ENCODE measurements at regions not wholly inside any gene's neighbourhood (a gene's known extent, or its start where the extent isn't known, plus 50 kb on each side); places are given as distances from the start of the nearest gene placed in this dataset.

DNA sequence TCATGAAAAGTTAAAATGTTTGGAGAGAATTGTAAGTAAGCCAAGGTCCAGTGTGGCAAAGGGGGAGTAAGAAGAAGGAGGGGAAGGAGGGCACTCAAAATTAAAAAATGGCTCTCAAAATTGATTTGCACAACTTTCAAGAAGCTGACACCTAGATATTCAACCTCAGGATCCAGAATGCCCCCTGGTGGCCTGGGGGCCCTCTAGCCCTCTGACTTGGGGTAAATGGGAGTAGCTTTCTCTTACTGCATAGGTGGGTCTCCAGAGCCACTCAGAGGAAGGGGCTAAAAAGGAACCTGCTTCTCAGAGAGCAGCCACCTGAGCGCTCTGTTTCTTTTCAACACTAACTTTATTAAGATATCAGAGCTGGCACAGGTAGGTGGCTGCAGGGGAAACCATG lies 968.5 kb downstream of the BCL11A start:
- H3K36me3 ChIP-seq: no peaks in the 10 kb centered on the region
- no peak overlapping the region for H3K27ac ChIP-seq
- H3K9me3 ChIP-seq: no peaks in the 10 kb centered on the region
- no peak overlapping the region for H3K4me3 ChIP-seq
- TF ChIP-seq POLR2A (IDR thresholded peaks at IDR 0.05): no peak
- TF ChIP-seq POLR2AphosphoS5 (IDR thresholded peaks at IDR 0.05): no peak
- TF ChIP-seq, protein P1, sequence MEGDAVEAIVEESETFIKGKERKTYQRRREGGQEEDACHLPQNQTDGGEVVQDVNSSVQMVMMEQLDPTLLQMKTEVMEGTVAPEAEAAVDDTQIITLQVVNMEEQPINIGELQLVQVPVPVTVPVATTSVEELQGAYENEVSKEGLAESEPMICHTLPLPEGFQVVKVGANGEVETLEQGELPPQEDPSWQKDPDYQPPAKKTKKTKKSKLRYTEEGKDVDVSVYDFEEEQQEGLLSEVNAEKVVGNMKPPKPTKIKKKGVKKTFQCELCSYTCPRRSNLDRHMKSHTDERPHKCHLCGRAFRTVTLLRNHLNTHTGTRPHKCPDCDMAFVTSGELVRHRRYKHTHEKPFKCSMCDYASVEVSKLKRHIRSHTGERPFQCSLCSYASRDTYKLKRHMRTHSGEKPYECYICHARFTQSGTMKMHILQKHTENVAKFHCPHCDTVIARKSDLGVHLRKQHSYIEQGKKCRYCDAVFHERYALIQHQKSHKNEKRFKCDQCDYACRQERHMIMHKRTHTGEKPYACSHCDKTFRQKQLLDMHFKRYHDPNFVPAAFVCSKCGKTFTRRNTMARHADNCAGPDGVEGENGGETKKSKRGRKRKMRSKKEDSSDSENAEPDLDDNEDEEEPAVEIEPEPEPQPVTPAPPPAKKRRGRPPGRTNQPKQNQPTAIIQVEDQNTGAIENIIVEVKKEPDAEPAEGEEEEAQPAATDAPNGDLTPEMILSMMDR (IDR thresholded peaks at IDR 0.05): no peak
- H3K4me1 ChIP-seq: no peaks in the 10 kb centered on the region
- no peak for DNase-seq (ENCODE audit: low spot score in 2 of 2)
- H3K27me3 ChIP-seq: no peaks in the 10 kb centered on the region
- intact Hi-C loops (cut with DNase I; ENCODE audit: low total_unique reads): no loop called here

DNA sequence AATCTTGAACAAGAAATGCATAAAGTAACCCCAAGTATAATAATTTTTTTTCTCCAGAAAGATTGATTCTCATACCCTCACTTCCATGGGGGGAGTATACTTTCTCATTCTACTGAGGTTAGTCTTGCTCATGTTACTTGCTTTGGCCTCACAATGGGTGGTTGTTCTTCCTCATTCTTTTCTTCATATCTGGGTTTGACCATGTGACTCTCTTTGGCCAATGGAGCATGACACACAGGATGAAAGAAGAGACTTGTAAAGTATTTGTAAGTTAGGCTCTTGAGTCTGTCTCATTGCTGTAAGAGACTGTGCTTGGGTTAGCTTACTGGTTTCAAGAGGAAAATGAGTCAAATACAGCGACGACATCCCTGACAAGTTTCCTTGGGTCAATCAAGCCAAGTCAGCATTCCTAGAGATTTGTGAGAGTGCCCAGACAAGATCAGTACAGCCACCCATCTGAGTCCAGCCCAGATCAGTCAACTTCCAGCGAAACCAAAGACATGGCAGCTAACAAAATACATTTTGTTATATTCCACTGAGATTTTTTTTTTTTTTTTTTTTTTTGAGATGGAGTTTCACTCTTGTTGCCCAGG lies 970.2 kb downstream of the BCL11A start:
- H3K27me3 ChIP-seq: no peaks in the 10 kb centered on the region
- no peaks in the 10 kb centered on the region for H3K9me3 ChIP-seq
- TF ChIP-seq POLR2A (IDR thresholded peaks at IDR 0.05) (no peak), POLR2AphosphoS5 (IDR thresholded peaks at IDR 0.05) (no peak)
- TF ChIP-seq, protein P1 (IDR thresholded peaks at IDR 0.05): no peak
- no peaks in the 10 kb centered on the region for H3K36me3 ChIP-seq
- no peak overlapping the region for H3K4me3 ChIP-seq
- H3K4me1 ChIP-seq: no peaks in the 10 kb centered on the region
- intact Hi-C loops (cut with DNase I; ENCODE audit: low total_unique reads): no loop called here
- no peak overlapping the region for H3K27ac ChIP-seq
- no peak for DNase-seq (ENCODE audit: low spot score in 2 of 2)

DNA sequence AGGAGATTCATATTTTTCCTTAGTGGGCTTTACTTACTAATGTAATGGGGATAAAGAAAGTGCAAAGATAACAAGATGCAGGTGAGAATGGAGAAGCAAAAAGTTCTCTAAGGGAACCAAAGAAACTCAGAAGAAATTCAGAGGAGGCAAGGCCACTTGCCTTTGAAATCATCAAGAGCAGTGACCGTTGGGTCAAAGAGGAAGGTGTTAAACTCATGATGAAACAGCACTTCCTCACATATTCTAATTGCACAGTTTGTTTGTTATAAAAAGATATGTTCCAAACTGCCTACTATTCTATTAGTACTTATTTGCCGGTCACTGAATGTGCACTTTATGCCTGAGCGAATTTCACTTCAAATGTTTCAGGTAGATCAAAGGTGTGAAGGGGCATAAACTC lies 975.1 kb downstream of the BCL11A start:
- DNase-seq (ENCODE audit: low spot score in 2 of 2): no peak
- Histone ChIP-seq H3K36me3 (no peaks in the 10 kb centered on the region), H3K4me3 (no peak overlapping the region), H3K27ac (no peak overlapping the region), H3K27me3 (no peaks in the 10 kb centered on the region), H3K4me1 (no peaks in the 10 kb centered on the region), H3K9me3 (no peaks in the 10 kb centered on the region)
- TF ChIP-seq POLR2A (IDR thresholded peaks at IDR 0.05) (no peak), POLR2AphosphoS5 (IDR thresholded peaks at IDR 0.05) (no peak)
- TF ChIP-seq, protein P1 (IDR thresholded peaks at IDR 0.05): no peak
- intact Hi-C loops (cut with DNase I; ENCODE audit: low total_unique reads): no loop called here

DNA sequence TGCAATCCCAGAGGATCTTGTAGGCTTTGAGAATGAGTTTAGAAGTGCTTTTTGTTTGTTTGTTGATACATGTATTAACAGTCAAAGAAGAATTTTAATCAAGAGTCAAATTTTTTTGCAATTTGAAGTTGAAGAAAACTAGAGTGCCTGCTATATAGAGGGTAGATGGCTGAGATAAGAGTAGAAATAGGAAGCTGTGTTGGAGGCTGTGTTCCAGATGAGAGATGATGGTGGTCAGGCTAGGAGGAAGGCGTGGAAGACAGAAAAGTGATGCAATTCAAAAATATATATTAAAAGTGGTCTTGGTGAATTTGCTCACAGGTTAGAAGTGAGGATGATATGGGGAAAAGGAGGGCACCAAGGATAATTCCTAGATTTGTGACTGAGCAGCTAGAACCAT lies 978.3 kb downstream of the BCL11A start:
- intact Hi-C loops (cut with DNase I; ENCODE audit: low total_unique reads): no loop called here
- DNase-seq (ENCODE audit: low spot score in 2 of 2): no peak
- no peaks in the 10 kb centered on the region for H3K27me3 ChIP-seq
- H3K36me3 ChIP-seq: no peaks in the 10 kb centered on the region
- H3K9me3 ChIP-seq: no peaks in the 10 kb centered on the region
- TF ChIP-seq POLR2A (IDR thresholded peaks at IDR 0.05): no peak
- TF ChIP-seq, protein P1 (IDR thresholded peaks at IDR 0.05): no peak
- TF ChIP-seq POLR2AphosphoS5 (IDR thresholded peaks at IDR 0.05): no peak
- H3K4me1 ChIP-seq: no peaks in the 10 kb centered on the region
- no peak overlapping the region for H3K4me3 ChIP-seq
- no peak overlapping the region for H3K27ac ChIP-seq

DNA sequence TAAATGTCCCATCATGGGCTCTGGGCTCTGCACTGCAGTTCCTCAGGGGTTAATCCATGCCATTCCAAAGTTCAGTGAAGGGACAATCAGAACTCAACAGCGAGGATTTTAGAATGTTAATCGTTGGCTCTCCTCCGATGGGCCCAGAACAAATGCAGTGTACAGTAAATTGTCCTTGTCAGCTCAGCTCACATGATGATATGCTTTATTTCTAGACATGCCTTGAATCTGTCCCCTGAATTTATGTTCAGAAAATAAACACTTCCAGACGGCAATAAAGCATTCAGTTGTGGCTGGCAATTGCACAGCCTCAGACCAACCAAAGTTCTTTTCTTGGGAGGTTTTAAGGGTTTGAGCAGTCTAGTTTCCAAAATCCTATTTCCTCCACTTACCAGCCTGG lies 981.2 kb downstream of the BCL11A start:
- no peaks in the 10 kb centered on the region for H3K9me3 ChIP-seq
- no peaks in the 10 kb centered on the region for H3K36me3 ChIP-seq
- intact Hi-C loops (cut with DNase I; ENCODE audit: low total_unique reads): no loop called here
- DNase-seq (ENCODE audit: low spot score in 2 of 2): no peak
- H3K27me3 ChIP-seq: no peaks in the 10 kb centered on the region
- TF ChIP-seq, protein P1 (IDR thresholded peaks at IDR 0.05): no peak
- TF ChIP-seq POLR2A (IDR thresholded peaks at IDR 0.05) (no peak), POLR2AphosphoS5 (IDR thresholded peaks at IDR 0.05) (no peak)
- H3K27ac ChIP-seq: no peak overlapping the region
- no peaks in the 10 kb centered on the region for H3K4me1 ChIP-seq
- H3K4me3 ChIP-seq: no peak overlapping the region
